ENCODE measurements at regions not wholly inside any gene's neighbourhood (a gene's known extent, or its start where the extent isn't known, plus 50 kb on each side); places are given as distances from the start of the nearest gene placed in this dataset.
"Not testable (repeated sequence)": the region's sequence is repeated elsewhere in the genome, so short reads cannot be mapped to it uniquely, and the experiment has no call there.

GRCh38 chr13:54821938-54822470, 1793.4 kb downstream of the OLFM4 start:
- TF ChIP-seq CTCF, POLR2A (IDR thresholded peaks at IDR 0.05): not testable (repeated sequence)
